Activated CD8-positive, alpha-beta memory T cell treated with anti-CD3 and anti-CD28 coated beads, Interleukin-2, amount 50 U/mL, for 1 hour (primary cell): ENCODE measurements at regions not wholly inside any gene's neighbourhood (a gene's known extent, or its start where the extent isn't known, plus 50 kb on each side); places are given as distances from the start of the nearest gene placed in this dataset.

Experiments used
- DNase-seq: peaks from one replicate; pipeline ENCODE4 v3.0.0-alpha.2; 2020; ENCODE audit errors: extremely low read depth

GRCh38 chr15:66848686-66849392 lies 146.8 kb downstream of the SMAD6 start:
- DNase-seq: no peak

DNA sequence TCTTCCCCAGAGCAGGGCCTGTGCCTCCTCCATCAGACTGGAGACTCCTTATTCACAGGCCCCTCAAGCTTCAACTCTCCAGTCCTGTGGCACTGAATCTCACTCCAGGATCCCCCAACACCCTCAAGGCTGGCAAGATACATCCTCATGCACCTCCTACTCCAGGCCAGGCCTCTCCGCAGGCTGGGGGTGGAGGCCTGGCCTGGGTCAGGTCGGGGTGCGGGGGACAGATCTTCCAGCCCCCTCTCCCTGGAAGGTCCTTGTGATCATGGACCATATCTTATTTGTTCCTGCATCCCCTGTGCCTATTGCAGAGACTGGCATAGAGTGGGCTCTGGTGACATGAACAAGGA lies 147.3 kb downstream of the SMAD6 start:
- no peak for DNase-seq

DNA sequence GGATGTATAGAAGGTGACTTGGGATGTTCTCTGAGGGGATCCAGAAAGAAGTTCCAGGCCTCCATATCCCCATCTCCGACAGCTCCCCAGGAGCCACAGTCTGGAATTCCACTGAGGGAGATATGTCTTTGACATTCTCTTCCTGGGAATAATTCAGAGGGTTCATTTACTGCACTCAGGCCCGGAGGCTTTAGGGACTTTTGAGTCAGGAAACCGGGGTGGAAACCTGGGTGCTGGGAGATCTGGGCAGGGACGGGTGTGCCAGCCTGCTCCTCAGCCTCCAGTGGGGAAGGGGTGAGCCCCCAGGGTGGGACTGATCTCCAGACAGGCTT lies 147.7 kb downstream of the SMAD6 start:
- DNase-seq: no peak

DNA sequence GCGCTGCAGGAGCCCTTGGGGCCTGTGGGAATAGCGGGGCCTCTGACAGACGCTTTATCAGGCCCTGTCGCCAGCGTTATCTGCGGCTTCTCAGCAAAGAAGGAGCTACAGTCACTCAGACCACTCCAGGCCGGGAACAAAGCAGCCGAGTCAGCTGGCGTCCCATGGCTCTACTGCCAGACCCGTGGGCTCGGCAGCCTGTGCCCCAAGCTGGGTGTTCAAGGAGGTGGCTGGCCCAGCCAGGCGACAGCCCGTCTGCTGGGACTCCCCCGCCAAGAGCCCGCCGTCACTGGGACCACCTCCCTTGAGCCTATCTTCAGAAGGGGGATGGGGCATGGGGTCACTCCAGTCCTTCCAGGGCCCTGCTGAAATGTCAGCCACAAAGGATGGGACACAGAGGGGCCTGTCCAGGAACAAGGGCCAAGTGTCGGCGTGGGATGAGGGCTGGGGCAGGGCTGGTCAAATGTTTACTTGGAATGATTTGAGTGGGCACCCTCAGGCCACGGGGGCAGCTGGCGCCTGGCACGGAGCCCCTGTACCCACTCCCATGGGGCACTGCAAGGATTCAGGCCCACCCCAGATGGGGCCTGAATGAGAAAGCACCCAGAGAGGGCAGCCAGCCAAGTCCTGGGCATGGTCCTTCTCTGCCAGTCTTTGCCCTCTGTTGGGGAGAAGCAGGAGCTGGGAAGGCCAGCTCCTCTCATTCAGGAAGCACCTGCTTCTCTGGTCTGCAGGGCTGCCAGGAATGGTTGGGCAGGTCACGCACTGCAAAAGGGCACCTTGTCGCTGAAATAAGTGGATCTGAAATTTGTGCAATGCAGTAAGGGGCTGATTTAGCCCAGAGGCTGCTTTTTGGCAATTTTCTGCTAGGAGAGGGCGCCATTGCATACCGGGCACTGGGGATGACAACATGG lies 148.3 kb downstream of the SMAD6 start:
- DNase-seq: no peak

- no peak for DNase-seq
Measured at GRCh38 chr15:66850996-66851310, 148.9 kb downstream of the SMAD6 start.

DNA sequence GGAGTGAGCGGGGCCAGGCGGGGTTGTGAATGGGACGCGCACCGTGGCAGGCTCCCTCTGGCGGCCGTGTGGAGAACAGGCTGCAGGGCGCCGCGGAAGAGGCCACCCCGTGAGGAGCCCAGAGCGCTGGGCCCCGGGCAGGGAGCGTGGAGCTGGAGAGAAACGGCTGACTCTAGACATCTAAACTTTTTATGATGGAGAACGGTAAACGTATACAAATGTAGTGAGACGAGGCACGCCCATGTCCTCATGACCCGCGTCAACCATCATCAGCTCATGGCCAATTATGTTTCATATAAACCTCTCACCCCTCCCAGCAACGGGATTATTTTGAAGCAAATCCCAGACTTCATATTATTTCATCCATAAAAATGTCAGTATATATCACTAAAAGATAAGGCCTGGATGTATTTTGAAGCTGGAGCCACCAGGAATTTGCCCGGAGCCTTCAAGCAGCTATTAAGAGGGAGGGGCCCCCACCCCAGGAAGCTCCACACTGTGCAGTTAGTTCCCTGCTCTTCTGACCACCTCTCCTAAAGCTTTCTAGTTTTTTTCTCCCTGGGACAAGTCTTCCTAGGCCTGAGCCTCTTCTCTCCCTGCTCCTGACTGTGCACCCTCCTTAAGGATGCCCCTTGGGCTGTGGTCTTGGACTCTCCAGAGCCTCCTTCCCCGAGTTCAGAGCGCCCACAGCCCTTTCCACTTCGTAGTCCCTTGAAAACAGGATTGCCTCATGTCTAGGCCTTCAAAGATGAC lies 149.5 kb downstream of the SMAD6 start:
- DNase-seq: peak; percentile 12

- no peak for DNase-seq
Measured at GRCh38 chr15:66852064-66852905, 150.2 kb downstream of the SMAD6 start.

GRCh38 chr15:66854012-66854965 lies 152.3 kb downstream of the SMAD6 start:
- DNase-seq: no peak

- DNase-seq: no peak
Measured at GRCh38 chr15:66855041-66855440, 153.0 kb downstream of the SMAD6 start.

GRCh38 chr15:66857694-66858093 lies 155.7 kb downstream of the SMAD6 start:
- no peak for DNase-seq

- DNase-seq: no peak
Measured at GRCh38 chr15:66858423-66859207, 156.6 kb downstream of the SMAD6 start.

GRCh38 chr15:66859688-66860253 lies 157.7 kb downstream of the SMAD6 start:
- DNase-seq: no peak

DNA sequence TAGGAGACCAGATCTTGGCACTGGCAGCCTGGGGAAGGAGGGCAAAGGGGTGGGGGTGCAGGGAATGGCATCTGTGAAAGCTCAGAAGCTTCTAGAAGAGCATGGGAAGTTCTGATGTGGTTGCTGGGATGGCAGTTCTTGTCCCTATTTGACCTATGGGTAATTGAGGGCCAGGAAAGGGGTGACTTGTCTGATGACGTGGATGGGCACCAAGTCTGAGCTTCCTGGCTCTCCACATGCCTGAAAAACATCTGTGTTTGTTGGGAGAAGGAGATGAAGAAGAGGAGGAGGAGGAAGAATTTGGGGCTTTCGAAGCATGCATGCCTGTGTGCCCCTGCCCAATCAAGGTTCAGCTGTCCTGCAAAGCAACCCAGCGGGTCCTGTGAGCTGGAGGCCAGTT lies 158.8 kb downstream of the SMAD6 start:
- DNase-seq: no peak

GRCh38 chr15:66862111-66862939 lies 160.3 kb downstream of the SMAD6 start:
- DNase-seq: no peak

GRCh38 chr15:66862940-66863335 lies 160.9 kb downstream of the SMAD6 start:
- DNase-seq: peak; percentile 22

- DNase-seq: no peak
Measured at GRCh38 chr15:66863390-66864085, 161.5 kb downstream of the SMAD6 start.

DNA sequence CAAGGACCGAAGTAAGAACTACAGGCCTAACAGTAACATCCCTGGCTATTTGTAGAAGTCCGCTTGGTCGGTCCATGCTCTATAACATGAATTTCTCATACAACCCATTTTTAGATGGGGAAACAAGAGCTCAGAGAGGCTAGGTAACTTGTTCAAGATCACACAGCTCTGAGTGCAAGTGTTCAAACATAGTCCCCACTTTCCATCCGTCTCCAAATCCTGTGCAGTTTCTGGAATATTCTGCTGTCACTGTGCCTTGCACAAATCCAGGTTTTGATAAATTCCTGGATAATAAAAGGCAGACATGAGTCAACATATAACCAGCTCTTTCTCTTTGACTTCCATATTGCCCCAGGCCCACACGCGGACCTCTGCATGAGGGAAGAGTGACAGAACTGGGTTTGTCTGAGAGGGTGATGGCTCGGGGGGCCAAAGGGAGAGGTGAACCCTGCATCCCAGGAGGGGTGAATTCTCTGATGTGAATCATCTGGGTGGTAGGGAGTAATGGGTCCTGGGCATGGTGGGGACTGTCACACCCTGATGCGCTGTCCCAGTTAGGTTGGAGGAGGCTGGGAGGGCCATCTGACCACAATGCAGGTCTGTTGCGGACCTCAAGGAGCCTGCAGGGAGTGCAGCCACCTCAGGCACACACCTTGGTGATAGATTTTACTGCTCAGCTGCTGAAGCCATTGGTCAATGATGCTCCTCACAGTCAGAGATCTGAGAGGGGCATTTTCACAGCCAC lies 162.2 kb downstream of the SMAD6 start:
- DNase-seq: no peak
